H1 (cell line): ENCODE measurements at regions not wholly inside any gene's neighbourhood (a gene's known extent, or its start where the extent isn't known, plus 50 kb on each side); places are given as distances from the start of the nearest gene placed in this dataset.

ENCODE experiments used
- ATF2 ChIP-seq: IDR thresholded peaks from 2 replicates; pipeline ENCODE4 v1.6.1; 2012; ENCODE audit warnings: low read length, inconsistent platforms
- CBX5 ChIP-seq: fragments of 300-800, 300-1000 bp; sonication (generic); IDR thresholded peaks from 2 replicates; pipeline ENCODE4 v1.7.1; 2016; ENCODE audit warnings: antibody characterized with exemption, low read length, low read depth
- CEBPB ChIP-seq: IDR thresholded peaks from 2 replicates; pipeline ENCODE4 v1.6.1; 2012; ENCODE audit warnings: low read depth, low read length
- CREB1 ChIP-seq: IDR thresholded peaks from 2 replicates; pipeline ENCODE4 v1.6.1; 2012; ENCODE audit warnings: inconsistent platforms
- EGR1 ChIP-seq: IDR thresholded peaks from 2 replicates; pipeline ENCODE4 v1.6.1; 2011; ENCODE audit warnings: low read depth, low read length, borderline replicate concordance
- JUN ChIP-seq: IDR thresholded peaks from 2 replicates; pipeline ENCODE4 v1.6.1; 2011; ENCODE audit warnings: low read depth, mild to moderate bottlenecking, improper control_type of control experiment, low read length
- POLR2A ChIP-seq, 2 experiments: IDR thresholded peaks; 1 replicate in 1 of 2; 2 replicates in 1 of 2; pipeline ENCODE4 v1.6.1; 2011; ENCODE audit warnings: low read depth in 2 of 2, low read length in 2 of 2, mild to moderate bottlenecking in 2 of 2; ENCODE audit errors: control extremely low read depth in 1 of 2
- POLR2AphosphoS5 ChIP-seq: IDR thresholded peaks from 2 replicates; pipeline ENCODE4 v1.6.1; 2011; ENCODE audit warnings: low read depth, low read length
- POU5F1 ChIP-seq: IDR thresholded peaks from 2 replicates; pipeline ENCODE4 v1.6.1; 2011; ENCODE audit warnings: low read depth, mild to moderate bottlenecking, low read length, moderate library complexity
- RNF2 ChIP-seq: fragments of 200-900, 300-1000 bp; sonication (generic); IDR thresholded peaks from 2 replicates; pipeline ENCODE4 v1.7.1; 2016; ENCODE audit warnings: borderline replicate concordance, low read depth, mild to moderate bottlenecking, antibody characterized with exemption, low read length; ENCODE audit not compliant: poor library complexity, severe bottlenecking; ENCODE audit errors: missing control alignments
- SP1 ChIP-seq: IDR thresholded peaks from 2 replicates; pipeline ENCODE4 v1.6.1; 2011; ENCODE audit warnings: low read depth, low read length
- SP2 ChIP-seq: IDR thresholded peaks from 2 replicates; pipeline ENCODE4 v1.6.1; 2012; ENCODE audit warnings: mild to moderate bottlenecking, low read length, inconsistent platforms
- SP4 ChIP-seq: IDR thresholded peaks from 2 replicates; pipeline ENCODE4 v1.6.1; 2012; ENCODE audit warnings: low read length, inconsistent platforms
- TEAD4 ChIP-seq: IDR thresholded peaks from 2 replicates; pipeline ENCODE4 v1.6.1; 2012; ENCODE audit warnings: low read depth, low read length, inconsistent platforms, mixed read lengths
- ZNF274 ChIP-seq: IDR thresholded peaks from 2 replicates; pipeline ENCODE4 v1.7.0; 2012; ENCODE audit warnings: low read length, borderline replicate concordance; ENCODE audit errors: extremely low read depth

- TF ChIP-seq CEBPB, result no peak
- no peak for TF ChIP-seq RNF2
- no peak for TF ChIP-seq SP4
- TF ChIP-seq CREB1, result no peak
- no peak for TF ChIP-seq ATF2
- no peak for TF ChIP-seq CBX5
- TF ChIP-seq SP2, result no peak
- no peak for TF ChIP-seq POLR2AphosphoS5
- no peak for TF ChIP-seq POLR2A (IDR thresholded peaks at IDR 0.05; ENCODE audit: control extremely low read depth in 1 of 2, low read depth in 2 of 2, low read length in 2 of 2)
- TF ChIP-seq SP1, result no peak
- TF ChIP-seq JUN, result no peak
- TF ChIP-seq TEAD4, result no peak
- no peak for TF ChIP-seq ZNF274
- no peak for TF ChIP-seq EGR1
- no peak for TF ChIP-seq POU5F1
Observed at GRCh38 chr4:72743078-72743477, 174.1 kb upstream of the ADAMTS3 start (continued).
